ENCODE measurements at regions not wholly inside any gene's neighbourhood (a gene's known extent, or its start where the extent isn't known, plus 50 kb on each side); places are given as distances from the start of the nearest gene placed in this dataset.

DNA sequence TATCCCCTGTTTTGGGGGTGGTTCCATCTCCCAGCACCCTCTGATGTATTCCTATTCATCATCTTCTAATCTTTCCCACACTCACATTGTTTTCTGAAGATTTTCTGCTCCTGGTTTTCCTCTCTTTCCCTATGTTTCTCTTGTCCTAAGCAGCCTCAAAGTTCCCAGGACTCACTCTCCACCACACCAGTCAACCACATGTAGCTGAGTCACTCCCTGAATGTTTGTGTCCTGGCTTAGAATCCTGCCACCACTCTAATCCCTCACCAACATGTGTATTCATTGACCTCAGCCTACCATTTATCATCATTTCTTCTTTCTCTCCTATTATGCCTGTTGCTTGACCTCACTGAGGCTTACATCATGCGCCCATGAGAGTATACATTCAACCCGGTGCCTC, 282.4 kb upstream of the ADAMTS16 start:
- no peak for DNase-seq (ENCODE audit: low read depth, low spot score)
- in situ Hi-C loops (cut with HindIII; ENCODE audit: low pct_unique_long_range_greater_than_20kb, low sequenced_read_pairs): no loop called here

DNA sequence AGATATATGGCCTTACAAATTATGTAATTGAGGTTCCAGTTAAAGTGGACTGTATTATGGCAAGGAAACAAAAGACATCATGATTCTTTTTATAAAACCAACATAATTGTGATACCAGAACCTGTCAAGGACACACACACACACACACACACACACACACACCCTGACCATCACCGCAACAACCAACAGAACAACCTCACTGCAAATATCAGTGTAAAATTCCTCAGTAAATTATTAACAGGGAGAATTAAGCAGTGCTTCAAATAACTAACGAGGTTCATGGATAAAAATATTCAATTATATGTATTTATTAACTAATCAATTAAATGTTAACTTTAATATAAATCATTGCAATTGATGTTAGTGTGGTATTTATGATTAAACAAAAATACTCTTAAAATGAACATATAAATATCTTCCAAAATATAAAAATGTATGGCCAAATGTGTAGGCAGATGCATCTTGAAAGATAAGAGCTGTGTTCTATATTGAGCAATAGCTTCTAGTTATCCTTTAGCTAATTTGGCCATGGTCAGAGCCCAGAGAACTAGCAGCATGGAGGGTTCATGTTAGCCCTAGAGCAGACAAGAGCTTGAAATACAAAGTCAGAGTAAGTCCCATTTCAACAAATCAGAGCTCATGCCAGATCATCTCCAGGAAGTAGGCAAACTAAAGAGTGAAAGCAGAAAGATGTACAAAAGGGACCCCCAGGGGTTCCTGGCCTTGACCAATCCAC, 280.5 kb upstream of the ADAMTS16 start:
- no peak for DNase-seq (ENCODE audit: low read depth, low spot score)
- in situ Hi-C loops (cut with HindIII; ENCODE audit: low pct_unique_long_range_greater_than_20kb, low sequenced_read_pairs): no loop called here

DNA sequence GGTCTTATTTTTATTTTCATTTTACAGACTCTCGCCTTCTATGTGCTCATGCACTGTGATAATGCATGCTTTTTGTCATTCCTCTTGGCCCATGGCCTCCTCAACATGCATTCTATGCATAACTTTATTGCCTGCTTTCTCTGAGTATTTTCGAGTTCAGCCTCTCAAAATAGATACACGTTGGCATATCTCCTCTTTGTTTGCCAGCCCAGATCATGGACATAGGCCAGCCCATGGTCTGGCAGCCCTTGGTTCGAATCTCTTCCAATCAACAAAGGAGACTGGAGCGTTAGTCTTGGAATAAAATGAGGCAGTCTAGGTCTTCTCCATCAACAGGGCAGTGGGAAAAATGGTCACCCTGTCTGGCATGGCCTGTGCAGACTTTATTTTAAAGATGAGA, 279.5 kb upstream of the ADAMTS16 start:
- in situ Hi-C loops (cut with HindIII; ENCODE audit: low pct_unique_long_range_greater_than_20kb, low sequenced_read_pairs): no loop called here
- no peak for DNase-seq (ENCODE audit: low read depth, low spot score)

DNA sequence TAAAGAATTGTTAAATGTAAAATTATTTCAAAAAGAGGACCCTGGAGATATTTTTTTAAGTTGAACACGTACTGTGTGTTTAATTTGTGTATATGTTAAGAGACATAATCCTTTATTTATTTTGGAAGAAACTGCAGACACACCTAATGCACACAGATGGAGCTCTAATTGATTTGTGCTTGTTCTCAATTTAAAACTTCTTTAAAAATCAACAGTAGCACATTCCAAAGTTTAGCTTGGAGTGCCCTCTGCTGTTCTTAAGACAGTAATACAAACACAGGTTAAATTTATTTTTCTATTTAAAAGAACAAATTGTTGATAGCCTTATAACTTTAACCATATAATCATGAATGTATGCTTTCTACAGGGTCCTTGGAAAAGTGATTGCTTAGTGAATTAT, 277.6 kb upstream of the ADAMTS16 start:
- in situ Hi-C loops (cut with HindIII; ENCODE audit: low pct_unique_long_range_greater_than_20kb, low sequenced_read_pairs): no loop called here
- peak; percentile 69 for DNase-seq (ENCODE audit: low read depth, low spot score)

DNA sequence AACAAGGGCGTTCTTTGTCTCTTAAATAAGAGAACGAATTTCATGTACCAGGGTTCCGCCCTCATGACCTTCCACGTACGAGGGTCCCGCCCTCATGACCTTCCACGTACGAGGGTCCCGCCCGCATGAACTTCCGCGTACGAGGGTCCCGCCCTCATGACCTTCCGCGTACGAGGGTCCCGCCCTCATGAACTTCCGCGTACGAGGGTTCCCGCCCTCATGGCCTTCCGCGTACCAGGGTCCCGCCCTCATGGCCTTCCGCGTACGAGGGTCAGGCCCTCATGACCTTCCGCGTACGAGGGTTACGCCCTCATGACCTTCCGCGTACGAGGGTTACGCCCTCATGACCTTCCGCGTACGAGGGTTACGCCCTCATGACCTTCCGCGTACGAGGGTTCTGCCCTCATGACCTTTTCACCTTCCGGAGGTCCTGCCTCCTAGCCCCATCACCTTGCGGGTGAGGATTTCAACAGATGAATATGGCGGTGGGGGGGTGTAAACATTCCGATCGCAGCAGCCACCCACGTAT, 273.9 kb upstream of the ADAMTS16 start:
- DNase-seq (ENCODE audit: low read depth, low spot score): no peak
- in situ Hi-C loops (cut with HindIII; ENCODE audit: low pct_unique_long_range_greater_than_20kb, low sequenced_read_pairs): no loop called here

DNA sequence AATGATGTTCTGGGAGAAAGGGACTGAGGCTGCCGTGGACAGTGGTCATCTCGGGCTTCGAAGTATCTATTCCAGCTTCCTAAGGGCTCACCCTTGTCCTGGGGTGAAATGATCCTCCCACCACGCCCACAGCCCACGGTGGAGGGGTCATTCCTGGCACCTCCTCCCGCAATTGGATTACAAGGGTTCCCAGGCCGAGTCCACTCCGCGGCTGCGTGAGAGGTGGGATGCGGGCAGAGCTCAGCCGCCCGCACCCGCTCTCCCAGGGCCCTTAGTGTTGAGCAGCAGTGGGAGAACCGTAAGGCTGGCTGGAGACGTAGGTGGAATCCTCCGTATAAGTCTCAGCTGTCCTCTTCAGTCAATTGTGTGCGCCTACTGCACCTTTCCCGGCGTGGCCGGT, 273.3 kb upstream of the ADAMTS16 start:
- DNase-seq (ENCODE audit: low read depth, low spot score): no peak
- in situ Hi-C loops (cut with HindIII; ENCODE audit: low pct_unique_long_range_greater_than_20kb, low sequenced_read_pairs): no loop called here

DNA sequence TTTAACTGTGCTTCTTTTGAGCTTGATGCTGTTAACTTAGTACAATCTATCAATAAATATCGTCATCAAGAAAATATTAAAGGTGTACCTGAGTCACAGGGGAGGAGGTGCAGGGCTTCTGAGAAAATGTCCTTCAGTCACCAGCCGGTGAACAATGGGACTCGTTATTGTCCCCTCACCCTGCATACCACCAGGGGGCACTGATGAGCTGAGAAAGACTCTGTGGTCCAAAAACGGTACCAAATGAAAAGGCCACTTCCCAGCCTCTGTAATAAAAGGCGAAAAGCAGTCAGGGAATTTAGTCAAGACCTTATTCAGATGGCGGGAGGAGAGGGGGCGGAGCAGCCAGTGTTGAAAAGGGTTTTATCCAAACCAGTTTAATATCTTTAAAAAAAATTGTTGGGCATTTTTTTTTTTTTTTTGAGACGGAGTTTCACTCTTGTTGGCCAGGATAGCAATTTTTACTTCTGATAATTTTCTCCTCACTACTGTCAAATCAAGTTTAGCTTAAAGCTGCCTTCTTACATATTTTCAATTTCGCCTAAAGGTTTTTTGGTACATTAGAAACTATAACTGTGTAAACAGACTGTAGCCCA, 271.9 kb upstream of the ADAMTS16 start:
- peak; percentile 85 for DNase-seq (ENCODE audit: low read depth, low spot score)
- in situ Hi-C loops (cut with HindIII; ENCODE audit: low pct_unique_long_range_greater_than_20kb, low sequenced_read_pairs): no loop called here

DNA sequence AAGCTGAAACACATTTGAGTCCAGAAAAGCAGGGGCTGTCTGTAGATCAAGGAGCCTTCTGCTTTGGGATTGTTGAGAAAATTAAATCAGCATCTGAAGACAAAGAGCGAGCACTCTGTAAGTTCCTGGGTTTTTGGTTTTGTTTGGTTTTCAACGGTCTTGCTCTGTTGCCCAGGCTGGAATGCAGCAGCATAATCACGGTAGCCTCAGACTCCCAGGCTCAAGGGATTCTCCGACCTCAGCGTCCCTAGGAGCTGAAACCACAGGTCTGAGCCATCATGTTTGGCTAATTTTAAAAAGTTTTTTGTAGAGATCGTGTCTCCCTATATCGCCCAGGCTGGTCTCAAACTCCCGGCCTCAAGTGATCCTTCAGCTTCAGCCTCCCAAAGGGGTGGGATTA, 266.5 kb upstream of the ADAMTS16 start:
- in situ Hi-C loops (cut with HindIII; ENCODE audit: low pct_unique_long_range_greater_than_20kb, low sequenced_read_pairs): no loop called here
- DNase-seq (ENCODE audit: low read depth, low spot score): no peak

DNA sequence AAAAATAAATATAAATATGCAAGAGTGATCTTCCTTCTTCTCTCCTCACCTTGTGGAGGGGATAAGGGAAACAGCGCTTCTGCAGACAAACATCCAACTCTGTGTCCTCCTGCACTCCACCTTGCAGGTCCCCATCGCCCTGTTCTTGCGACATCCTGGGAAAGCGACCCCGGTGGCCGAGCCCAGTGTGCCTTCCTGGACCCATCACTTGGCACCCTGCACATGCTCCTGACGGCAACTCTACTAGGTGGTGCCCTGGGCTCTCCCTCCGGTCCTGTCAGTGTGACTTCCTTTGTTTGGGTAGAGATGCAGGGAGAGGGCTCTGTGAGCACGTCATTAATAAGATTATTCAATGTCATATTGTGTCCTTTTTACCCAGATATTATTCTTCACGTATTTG, 266.0 kb upstream of the ADAMTS16 start:
- in situ Hi-C loops (cut with HindIII; ENCODE audit: low pct_unique_long_range_greater_than_20kb, low sequenced_read_pairs): no loop called here
- no peak for DNase-seq (ENCODE audit: low read depth, low spot score)

DNA sequence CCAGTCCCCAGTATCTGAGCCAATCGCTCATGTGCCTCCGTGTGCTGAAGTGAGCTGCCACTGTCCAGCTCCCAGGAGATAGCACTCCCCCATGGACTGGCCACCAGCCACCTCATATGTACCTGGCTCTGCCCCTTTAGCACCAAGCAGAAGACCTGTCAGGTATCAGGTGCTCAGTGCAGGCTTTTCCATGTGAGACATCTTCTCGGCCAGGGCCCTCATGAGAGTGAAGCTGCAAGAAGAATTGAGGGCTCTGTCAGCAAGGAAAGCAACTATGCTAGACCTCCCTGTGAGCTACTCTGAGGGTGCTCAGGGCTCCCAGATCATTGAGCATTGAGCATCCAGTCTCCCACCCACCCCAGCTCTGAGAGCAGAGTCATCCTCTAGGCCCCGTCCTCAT, 264.2 kb upstream of the ADAMTS16 start:
- in situ Hi-C loops (cut with HindIII; ENCODE audit: low pct_unique_long_range_greater_than_20kb, low sequenced_read_pairs): no loop called here
- DNase-seq (ENCODE audit: low read depth, low spot score): no peak

DNA sequence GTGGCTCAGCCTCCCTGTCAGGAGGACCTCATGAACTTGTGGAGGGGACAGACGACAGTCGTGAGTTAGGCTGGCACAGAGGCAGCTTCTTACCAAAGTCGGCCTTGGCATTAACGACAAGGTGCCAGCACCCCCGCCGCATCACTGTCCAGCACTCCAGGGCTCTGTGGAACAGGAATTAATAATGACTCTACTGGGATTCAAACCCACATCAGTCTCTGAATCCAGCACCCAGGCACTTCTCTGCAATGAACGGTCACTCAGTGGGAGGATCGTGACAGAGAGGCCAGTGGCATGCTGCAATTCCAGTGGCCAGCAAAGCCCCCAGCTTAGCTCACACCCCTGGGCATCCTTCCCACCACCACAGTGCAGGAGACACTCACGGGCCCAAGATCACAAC, 263.3 kb upstream of the ADAMTS16 start:
- no peak for DNase-seq (ENCODE audit: low read depth, low spot score)
- in situ Hi-C loops (cut with HindIII; ENCODE audit: low pct_unique_long_range_greater_than_20kb, low sequenced_read_pairs): no loop called here

DNA sequence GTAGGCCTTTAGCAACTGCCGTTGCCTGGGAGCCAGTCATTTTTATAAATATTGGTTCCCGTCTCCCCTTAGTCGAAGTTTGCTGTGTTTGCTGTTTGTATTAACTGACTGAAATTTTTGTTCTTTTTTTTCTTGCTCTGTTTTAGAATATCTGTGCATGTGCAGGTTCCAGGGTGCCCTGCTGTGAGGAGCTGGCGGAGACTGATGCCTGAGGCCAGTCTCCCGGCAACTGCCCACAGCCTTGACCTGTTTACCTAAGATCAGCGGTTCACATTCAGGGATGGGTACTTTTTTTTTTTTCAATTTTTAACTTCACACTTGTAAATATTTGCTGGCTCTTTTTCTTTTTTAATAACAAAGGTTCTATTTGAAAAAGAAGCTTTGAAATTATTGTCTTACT, 262.6 kb upstream of the ADAMTS16 start:
- DNase-seq (ENCODE audit: low read depth, low spot score): no peak
- in situ Hi-C loops (cut with HindIII; ENCODE audit: low pct_unique_long_range_greater_than_20kb, low sequenced_read_pairs): no loop called here

DNA sequence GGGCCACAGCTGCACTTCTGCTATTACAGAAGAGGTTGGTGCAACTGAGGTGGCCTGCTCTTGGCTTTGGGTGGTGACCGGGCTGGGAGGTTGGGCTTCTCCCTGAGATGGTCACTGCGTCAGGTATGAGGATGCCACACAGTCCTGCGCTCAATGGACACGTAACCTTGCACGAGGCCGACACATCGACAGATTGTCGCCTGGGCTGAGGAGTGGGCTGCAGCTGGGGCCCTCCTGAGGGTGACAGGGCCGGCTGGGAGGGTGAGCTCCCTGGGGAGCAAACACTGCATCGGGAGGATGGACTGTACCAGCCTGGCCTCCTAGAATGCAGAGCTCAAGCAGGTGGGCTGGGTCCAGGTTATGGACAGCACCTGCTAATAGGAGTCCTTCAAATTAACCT, 261.1 kb upstream of the ADAMTS16 start:
- in situ Hi-C loops (cut with HindIII; ENCODE audit: low pct_unique_long_range_greater_than_20kb, low sequenced_read_pairs): no loop called here

DNA sequence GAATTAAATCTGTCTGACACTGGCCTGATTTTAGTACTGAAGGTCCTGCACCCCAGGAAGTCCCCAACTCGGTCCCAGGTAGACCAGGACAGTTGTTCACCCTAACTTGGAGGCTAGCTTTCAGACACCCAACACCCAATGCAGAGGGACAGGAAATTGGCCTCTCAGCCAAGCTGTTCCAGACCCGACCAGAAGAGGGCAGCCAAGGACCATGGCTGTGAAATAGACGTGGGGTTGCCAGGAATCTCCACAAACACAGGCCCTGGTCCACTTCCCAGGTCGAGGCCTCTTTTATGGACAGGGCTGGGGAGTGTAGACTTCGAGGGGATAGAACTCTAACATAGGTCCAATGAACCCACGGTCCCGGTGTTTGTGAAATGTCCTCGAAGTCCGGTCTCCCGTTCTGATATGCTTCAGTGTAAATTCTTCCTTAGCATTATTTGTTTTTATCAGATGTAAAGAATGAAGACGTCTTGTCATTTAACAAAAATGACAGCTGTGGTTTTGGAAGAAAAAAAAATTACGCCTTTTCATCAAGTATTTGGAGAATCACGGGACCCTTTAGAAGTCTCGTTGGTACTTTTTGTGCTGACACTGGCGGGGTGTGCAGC, 260.3 kb upstream of the ADAMTS16 start:
- in situ Hi-C loops (cut with HindIII; ENCODE audit: low pct_unique_long_range_greater_than_20kb, low sequenced_read_pairs): no loop called here
- peak; percentile 89 for DNase-seq (ENCODE audit: low read depth, low spot score)

More for the DNA sequence above, 261.1 kb upstream of the ADAMTS16 start:
- DNase-seq (ENCODE audit: low read depth, low spot score): no peak

DNA sequence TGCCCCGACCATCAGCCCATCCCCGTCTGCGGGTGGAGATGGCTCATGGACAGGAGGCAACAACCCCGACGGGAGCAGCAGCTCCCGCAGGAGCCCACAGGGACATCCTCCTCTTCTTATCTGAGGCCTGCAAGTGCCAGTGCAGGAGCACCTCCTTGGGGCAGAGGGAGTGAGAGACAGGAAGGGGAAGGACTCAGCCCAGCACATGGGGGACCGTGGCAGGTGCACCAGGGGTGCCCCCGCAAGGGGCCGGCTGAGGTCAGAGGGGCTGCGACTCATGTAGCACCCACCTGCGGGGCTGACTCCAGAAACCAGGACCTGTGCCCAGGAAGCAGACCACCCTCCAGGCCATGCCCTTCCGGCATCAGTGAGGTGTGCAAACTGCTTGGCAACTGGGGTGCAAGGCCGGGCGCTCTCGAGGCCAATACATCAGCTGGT, 259.8 kb upstream of the ADAMTS16 start:
- DNase-seq (ENCODE audit: low read depth, low spot score): no peak
- in situ Hi-C loops (cut with HindIII; ENCODE audit: low pct_unique_long_range_greater_than_20kb, low sequenced_read_pairs): no loop called here

DNA sequence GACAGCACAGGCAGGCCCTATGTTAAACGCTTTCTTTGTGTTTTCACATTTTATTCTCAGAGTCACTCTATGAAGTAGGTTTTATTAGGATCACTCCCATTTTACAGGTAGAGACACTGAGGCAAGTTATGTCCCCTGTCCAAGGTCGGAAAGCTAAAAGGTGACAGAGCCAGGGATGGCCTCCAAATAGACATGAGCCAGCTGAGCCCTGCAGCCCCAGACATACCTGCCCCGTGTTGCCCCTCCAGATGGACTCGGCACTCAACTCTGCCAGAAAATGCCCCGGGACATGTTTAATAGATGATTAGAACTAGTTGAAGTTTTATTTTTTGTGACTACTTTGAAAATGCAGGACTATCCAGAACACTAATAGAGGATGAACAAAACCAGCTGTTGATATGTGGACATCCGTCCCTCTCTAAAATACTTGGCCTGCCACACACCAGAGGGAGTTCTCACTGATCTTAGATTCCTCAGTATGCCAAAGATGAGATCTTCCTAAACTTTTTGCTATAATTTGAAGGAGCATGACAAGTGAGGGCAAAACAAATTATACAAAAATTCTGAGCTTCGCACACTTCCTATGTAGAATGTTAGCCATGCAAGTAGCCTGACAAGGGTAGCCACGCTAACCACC, 258.6 kb upstream of the ADAMTS16 start:
- in situ Hi-C loops (cut with HindIII; ENCODE audit: low pct_unique_long_range_greater_than_20kb, low sequenced_read_pairs): no loop called here
- no peak for DNase-seq (ENCODE audit: low read depth, low spot score)

DNA sequence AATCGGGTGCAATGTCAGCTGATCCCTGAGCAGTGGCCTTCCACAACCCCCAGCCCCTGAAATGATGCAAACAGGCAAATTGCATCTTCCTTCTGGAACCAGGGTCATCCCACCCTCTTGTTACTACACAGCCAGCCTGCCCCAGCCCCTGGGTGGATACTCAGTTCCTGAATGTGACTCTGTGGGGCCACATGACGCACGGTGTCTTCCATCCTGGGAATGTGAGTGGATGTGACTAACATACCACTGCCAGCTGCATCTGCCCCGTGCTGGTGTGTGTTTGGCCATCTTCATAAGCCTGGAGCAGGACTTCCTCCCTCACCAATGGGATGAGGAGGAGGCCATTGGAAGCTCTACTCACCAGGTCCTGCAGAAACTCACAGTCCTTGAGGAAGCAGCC, 257.9 kb upstream of the ADAMTS16 start:
- in situ Hi-C loops (cut with HindIII; ENCODE audit: low pct_unique_long_range_greater_than_20kb, low sequenced_read_pairs): no loop called here
- no peak for DNase-seq (ENCODE audit: low read depth, low spot score)

DNA sequence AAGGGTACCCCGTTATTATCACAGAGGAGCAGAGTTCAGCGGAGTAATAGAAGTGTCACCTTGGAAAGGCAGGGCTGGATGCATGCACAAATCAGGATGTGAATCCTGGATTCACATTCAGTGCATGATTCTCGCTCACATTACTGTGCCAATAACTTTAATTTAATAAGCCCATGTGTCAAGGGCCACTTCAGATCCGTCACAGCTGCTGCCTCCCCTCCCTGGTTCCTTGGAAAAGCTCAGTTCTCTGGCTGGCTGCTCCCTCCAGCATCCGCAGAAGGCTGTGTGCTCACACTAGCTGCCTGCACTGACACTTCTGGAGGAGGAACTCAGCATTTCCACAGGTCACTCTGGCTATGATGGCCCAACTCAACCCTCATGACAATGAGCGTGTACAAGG, 256.8 kb upstream of the ADAMTS16 start:
- in situ Hi-C loops (cut with HindIII; ENCODE audit: low pct_unique_long_range_greater_than_20kb, low sequenced_read_pairs): no loop called here
- DNase-seq (ENCODE audit: low read depth, low spot score): no peak

Data from SK-MEL-5 (cell line).